LHCN-M2 (cell line): ENCODE measurements at regions not wholly inside any gene's neighbourhood (a gene's known extent, or its start where the extent isn't known, plus 50 kb on each side); places are given as distances from the start of the nearest gene placed in this dataset.

ENCODE experiments used
- DNase-seq: peaks from one replicate; pipeline ENCODE4 v3.0.0-alpha.2; 2012; ENCODE audit warnings: low read depth

DNA sequence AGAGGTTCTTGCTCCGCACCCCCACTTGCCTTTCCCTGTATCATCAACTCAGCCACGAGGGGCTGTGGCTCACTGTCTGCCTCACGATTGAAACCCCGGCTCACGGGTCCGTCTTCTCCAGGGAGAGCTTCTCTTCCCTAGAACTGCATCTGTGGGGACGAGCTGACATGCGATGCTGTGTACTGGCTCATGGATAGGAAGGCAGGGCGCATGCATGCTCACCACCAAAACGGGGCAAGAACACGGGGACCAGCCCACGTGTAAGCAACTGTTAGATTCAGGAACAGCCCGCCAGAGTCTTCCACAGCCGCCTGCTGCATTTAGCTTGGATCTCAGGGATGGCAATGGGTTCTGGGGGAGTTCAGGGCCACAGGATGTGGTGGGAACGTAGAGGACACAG lies 275.9 kb upstream of the CDH4 start:
- no peak for DNase-seq

DNA sequence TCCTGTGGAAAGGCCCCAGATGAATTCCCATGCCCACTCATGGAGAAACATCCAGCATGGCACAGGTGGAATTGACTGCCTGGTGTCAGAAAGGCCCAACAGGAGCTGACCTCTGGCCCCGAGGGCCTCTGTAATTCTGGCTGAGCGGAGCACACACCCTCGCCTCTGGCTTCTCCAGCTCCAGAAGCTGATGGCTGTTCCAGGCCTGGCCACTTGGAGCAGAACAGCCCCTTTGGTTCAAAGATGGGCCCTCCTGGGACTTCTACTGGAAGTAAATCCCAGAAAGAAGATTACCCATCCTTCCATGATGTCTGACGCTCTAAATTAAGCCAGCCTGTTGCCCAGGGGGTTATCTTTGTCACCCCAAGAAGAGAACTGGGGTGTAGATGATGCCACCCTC lies 275.1 kb upstream of the CDH4 start:
- DNase-seq = no peak

DNA sequence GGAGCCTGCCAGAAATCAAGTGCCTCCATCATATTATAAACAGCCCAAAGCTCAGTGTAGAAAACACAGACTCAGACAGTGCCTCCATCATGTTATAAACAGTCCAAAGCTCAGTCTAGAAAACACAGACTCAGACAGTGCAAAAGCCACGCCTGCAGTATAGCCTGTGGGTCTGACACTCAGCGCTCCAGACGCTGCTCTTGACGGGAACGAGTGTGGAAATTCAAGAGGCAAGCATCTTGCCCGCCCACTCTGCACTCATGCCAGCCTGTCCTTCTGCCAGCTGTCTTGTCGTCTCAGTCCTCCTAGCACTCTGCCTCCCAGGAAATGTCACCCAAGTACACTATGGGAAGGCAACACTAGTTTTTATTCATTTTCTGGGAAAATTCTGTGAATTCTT lies 274.2 kb upstream of the CDH4 start:
- no peak for DNase-seq

DNA sequence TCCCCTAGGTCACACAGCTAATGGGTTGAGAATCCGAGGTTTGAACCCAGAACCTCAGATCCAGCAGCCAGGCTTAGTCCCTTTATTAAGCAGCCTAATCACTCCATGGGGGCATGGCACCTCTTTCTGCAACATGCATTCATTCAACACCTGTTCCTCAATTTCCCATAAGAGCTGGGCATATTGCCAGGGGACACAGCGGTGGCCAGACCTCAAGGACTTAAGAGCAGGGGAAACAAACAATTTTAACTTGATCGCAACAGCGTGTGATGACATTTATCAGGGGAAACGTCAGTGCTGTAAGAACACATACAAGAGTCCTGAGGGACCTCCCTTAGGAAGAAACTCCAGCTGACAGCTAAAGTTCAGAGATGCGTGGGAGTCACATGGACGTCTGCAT lies 267.4 kb upstream of the CDH4 start:
- DNase-seq = no peak

DNA sequence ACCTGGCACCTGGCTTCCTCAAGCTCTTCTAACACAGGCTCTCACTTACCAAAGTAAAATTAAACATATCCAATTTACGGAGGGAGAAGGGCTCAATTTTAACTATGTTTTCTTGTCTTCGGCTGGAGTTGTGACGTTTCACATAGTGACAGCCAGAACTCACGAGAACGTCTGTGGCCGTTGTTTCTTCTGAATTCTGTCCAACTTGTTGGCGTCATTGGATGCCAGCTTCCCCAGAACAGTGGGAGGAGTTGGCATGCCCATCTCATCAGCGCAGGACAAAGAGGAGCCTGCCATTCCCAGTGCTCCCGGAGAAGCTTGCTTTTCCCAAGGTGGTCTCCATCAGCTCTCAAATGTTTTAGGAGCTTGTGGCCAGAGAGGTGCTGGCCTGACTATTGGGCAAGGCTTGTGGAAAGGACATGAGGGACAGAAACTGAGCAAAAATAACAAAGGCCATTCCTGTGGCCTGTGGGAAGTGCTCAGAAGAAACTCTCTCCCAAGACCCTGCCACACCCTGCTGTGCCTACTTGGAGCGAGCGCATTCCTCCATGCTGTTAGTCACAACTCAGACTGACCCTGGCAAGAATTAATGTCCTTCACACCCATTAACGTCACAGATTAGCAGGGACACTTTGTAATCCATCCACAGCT lies 265.4 kb upstream of the CDH4 start:
- no peak for DNase-seq

DNA sequence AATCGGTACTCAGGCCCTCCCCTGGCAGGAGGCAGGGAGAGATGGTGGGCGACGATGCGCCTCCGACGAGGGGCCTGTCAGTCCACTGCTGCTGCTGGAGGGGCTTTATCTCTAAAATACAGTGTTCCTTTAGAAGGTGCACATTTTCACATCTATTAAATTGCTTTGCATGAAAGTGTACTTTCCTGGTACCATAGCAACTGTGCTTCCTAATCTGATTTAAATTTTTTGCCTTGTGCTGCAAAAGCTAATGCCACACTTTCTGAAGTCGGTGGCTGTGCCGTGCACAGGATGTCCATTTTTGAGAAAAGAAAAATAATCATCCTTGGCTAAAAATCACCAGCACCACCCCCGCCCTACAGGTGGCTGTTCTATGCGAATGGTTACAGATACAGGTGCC lies 262.0 kb upstream of the CDH4 start:
- DNase-seq = no peak

DNA sequence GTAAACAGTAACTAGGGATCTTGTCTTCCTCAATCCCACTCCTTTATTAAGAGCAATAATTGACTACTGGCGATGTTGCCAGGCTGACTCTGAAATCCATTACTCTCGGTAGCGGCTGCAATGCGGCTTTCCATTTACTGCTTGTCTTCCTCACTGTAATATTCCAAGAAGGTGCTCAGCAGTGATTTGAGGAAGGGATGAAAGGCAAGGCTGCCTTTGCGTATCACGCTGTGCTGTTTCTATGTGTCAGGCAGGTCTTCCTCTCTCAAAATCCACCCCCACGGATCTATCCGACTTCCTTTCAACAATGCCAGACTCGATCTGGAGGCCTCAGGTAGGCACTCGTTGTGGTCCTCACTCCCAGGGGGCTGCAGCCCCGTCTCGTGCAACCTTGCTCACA lies 261.4 kb upstream of the CDH4 start:
- no peak for DNase-seq

DNA sequence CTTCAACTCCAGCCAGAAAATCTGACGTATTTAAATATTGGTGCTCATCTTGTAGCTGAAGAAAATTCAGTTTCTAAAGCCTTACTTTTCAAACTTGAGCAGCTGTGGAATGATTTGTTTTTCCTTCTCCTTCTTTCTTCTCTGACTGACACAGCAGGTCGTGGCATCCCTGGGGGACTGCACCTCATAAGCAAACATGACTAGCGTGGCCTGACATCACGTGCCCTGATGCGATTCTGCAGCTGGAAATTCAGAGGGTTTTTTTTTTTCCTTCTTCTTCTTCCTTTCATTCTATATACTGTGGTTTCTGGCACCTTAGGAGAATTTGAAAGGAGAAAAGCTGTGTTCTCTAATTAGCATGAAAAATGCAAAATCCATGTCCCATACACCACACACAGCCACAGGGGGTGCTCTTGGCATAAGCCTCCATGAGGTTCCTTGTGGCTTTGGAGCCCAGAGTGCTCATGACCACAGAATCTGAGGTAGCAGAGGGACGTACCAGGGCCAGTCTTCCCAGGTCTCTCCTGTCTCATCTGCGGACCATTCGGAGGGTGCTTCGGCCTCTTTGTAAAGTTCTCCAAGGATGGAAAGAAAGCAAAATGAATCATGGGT lies 258.5 kb upstream of the CDH4 start:
- DNase-seq = peak; percentile 5

DNA sequence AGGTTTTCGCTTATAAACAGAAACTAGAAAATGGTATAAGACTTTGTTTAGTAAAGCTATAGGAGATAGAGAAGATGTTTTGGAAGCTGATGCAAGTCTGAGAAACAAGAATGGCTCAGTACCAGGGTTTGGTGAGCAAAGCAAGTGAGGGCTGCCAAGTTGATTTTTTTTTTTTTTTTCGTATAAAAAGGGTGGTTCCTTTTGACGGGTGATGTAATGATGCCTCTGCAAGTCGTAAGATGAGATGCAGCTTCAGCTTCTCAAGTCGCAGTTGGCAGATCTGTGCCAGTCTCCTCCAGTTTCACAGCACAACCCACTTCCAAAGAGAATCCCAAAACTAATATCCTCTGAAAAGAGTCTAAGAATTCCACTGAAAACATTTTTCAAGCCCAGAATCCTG lies 252.8 kb upstream of the CDH4 start:
- no peak for DNase-seq

DNA sequence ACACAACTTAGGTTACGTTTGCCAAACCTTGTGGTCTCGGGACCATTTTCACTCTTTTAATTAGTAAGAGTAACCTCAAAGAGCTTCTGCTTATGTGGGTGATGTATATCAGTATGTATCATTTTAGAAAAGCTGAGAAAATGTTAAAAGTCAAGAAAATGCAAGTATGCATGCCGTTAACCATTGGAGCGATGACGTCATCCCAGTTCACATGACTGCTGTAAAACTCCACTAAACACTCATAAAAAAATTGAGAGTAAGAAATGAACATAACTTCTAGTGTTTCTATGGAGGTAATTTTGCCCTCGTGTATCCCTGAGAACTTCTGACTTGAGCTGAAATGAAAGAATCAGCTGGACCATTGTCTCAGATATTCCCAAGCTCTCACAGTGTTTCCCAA lies 250.0 kb upstream of the CDH4 start:
- DNase-seq = no peak

DNA sequence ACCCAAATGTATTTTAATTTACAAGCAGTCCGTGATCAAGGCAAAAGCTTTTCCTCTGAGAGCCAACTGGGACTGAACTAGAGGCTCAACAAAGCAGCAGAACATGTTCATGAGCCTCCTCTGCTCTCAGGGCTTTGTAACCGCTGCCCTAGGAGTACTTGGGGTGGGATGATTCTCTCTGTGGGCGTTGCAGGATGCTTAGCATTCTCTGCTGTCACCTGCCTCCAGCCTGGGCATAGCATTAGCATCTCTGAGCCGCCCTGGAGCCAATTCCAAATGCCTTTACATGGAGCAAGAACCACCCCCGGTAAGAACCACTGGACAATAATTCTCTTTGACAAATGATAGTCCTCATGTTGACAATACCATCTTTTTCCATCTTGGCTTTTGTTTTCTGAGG lies 237.6 kb upstream of the CDH4 start:
- DNase-seq = no peak

DNA sequence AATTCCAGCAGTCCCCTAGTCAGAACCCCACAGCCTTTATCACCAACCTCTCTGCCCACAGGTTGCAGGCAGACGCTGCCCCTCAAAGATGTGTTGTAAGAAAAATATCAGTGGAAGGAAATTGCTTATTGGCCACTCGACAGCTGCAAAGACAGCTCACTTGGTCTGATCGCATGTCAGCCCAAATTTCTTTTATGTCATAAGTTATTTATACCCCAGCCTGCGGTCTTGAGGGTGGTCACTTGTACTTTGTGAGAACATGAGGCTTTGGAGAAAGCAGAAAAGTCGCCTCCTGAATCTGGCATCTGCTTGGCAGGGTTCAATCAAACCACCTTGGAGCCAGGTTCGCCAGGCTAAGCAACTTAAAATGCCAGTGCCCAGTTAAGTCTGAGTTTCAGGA lies 236.5 kb upstream of the CDH4 start:
- no peak for DNase-seq

DNA sequence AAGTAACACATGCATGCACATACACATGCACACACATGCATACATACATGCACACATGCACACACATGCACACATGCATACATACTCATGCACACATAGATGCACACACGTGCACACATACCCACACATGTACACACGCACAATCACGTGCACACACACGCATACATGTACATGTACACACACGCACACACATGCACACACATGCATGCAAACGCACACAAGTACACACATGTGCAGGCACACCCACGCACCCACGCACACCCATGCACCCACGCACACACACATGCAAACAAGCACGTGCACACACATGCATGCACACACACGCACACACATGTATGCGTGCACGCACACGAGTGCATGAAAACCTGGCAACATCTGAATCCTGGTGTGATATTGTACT lies 232.7 kb upstream of the CDH4 start:
- no peak for DNase-seq

DNA sequence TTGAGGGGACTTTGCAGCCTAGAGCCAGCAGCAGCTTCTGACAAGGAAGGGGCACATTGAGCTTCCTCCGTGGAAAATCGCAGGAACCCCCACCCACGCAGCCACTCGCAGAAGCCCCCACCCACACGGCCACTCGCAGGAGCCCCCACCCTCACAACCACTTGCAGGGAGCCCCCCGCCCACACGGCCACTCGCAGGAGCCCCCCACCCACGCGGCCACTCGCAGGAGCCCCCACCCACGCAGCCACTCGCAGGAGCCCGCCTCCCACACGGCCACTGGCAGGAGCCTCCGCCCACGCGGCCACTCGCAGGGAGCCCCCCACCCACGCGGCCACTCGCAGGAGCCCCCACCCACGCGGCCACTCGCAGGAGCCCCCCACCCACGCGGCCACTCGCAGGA lies 228.4 kb upstream of the CDH4 start:
- DNase-seq = no peak

DNA sequence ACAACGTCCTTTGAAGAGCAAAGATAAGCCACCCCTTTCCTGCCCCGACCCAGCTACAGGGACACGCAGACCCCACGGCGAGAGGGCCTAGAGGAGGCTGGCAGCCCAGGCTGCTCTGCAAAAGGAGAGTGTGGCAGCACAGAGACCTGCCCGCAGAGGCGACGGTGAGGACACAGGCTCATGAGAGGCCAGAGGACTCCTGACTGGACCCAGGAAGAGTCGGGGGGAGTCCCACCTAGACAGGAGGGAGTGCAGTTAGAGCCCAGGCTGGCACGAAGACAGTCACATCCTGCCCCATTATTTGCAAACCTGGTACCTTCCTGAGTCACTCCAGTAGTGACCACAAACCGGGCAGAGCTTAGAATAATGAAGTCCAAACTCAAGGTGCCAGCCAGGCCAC lies 227.7 kb upstream of the CDH4 start:
- DNase-seq = no peak

DNA sequence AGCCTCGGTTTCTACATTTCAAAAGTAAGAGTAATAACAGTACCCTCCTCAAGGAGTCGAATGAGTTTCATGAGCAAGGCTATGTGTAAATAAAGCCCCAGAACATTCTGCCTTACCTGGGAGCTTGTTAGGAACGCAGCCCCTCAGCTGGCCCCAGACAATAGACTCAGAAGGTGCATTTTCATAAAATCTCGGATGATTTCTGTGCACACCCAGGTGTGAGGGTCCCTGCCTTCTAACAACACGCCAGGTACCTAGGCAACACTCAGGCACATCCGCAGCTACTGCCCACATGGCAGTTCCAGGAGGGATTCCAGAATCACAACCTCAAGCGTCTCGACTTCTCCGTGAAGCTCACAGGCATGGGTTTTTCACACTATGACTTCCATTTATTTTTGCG lies 226.5 kb upstream of the CDH4 start:
- no peak for DNase-seq

DNA sequence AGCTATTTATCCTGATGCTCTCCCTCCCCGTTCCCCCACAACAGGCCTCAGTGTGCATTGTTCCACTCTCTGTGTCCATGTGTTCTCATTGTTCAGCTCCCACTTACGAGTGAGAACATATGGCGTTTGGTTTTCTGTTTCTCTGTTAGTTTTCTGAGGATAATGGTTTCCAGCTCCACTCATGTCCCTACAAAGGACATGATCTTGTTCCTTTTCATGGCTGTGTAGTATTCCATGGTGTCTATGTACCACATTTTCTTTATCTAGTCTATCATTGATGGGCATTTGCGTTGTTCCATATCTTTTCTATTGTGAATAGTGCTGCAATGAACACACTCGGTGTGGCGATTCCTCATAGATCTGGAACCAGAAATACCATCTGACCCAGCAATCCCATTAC lies 225.9 kb upstream of the CDH4 start:
- DNase-seq = no peak

DNA sequence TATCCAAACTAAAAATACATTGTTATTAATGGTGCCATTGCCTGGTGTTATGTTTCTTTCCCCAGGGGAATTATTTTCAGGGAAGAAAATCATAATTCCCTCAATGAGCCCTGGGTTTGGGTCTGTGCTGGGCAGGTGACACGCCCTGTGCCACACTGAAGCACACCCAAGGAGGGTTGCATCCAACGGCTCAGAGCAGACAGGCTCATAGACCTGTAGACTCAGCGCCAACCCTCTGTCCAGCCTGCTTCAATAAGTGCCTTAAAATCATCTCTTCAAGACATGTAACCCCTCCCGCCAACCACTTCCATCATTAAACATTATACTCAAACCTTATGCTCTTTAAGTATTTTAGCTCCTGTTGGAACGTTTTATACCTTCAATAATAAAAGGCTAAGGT lies 225.3 kb upstream of the CDH4 start:
- DNase-seq = no peak

DNA sequence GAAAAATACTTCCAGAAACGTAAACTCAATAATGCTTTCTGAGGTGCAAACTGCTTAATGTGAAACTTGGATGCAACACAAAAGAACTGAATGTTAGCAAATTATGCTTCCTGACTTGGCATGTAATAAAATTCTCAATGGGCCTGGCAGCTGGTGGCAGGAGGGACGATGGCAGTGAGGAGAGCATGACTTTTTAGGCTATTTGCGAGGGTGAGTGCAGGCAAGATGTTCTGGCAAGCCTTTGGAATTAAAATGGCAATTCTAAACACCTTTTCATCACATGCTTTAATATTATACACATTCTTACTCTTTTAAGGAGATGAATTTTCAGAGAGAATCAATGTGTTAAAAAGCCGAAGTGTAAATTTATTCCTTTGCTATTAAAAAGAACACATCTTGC lies 224.8 kb upstream of the CDH4 start:
- DNase-seq = no peak

DNA sequence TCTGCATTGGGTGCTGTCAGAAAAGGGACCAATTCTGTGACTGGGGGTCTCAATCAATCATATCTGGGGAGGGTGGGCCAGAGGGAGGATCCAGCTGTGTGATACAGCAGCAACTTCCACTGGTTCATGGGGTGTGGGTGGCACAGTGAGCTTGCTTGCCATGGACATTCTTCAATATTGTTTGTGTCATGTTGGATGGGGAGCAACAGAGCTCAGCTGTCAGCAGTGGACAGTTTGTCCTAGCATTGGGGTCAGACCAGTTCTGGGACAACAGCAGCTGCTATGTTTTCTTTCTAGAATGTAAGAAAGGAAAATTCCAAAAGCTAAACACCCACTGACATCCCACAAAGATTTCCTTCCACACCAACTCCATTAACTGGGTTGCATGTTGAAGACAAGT lies 221.9 kb upstream of the CDH4 start:
- no peak for DNase-seq

DNA sequence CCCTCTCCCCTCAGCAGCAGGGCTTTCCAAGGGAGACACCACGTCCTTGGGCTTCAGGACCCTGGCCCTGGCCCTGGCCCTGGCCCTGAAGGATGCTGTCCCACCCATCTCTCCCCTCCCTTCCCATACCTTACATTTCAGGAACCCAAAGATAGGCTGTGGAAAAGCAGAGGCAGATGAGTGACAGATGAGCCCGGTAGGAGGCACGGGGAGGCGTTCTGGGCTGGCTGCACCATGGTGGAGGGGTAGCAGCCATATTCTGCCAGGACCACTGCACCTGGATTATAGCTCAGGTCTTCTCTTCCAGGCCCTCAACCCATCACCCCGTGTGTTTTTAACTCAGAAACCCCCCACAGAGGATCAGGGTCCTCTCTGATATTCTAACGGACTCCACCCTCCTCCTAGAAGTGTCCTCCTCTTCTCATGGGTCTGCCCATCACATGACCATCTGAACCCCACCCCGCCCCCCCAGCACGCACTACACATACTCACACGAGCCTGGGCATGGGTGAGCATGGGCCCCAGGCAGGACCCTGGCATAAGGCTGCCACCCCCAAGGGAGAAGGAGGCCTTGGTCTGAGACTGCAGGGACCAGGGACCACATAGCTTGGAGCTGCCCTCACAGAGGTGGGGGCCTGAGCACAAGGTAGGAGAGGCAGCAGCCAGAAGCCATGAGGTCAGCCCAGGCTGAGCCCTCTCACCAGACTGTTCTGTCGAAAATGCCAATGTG lies 220.8 kb upstream of the CDH4 start:
- DNase-seq = no peak

DNA sequence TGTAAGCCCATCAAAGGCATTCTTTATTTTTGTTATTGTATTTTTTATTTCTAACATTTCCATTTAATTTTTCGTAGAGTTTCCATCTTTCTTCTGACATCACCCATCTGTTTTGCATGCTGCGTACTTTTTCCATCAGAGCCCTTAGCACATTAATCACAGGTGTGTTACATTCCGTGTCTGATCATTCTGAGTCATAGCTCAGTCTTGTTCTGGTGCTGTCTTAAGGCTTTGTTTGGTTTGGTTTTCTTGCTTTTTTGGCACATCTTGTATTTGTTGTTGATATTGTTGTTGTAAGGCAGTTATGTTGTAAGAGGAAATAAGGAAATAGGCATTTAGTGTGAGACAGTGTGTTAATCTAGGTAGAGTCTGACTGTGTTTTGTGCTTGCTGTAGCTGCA lies 214.6 kb upstream of the CDH4 start:
- no peak for DNase-seq

DNA sequence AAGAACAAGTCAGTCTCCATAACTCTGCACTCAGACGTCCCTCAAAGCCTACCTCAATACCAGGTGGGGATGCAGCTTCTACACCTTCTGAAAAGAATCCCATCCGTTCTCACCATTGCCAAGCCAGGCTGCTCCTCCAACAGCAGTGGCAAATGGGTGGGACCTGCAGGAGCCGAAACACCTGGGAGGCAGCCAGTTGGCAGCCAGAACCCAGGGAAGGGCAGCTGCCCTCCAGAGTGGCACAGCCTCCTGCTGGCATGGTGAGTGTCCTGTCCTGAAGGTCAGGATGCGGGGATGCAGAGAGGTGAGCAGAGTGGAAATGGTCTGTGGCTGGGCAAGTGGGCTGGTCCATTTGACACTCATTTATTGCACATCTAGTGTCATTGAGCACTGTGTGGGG lies 210.6 kb upstream of the CDH4 start:
- DNase-seq = no peak
